Panc1 (cell line): ENCODE measurements at regions not wholly inside any gene's neighbourhood (a gene's known extent, or its start where the extent isn't known, plus 50 kb on each side); places are given as distances from the start of the nearest gene placed in this dataset.

ENCODE experiments used
- ATAC-seq: fragments of 200-7000 bp; cut with Tn5 transposase; 2 replicates; pipeline ENCODE4 v1.9.1; 2020; ENCODE audit warnings: mild to moderate bottlenecking, moderate library complexity
- BruUV-seq: library from RNA; stranded (reverse); fragments of 400-500 nt; replicated peaks from 2 replicates; lab custom pipeline; 2021; lab: Mats Ljungman, UMichigan
- CTCF ChIA-PET: fragments of 300-600 bp; sonication (Branson Sonifier 250); formaldehyde crosslinking; loops from one replicate; lab custom pipeline; 2022; ENCODE audit warnings: antibody characterized with exemption; lab: Charles Lee
- POLR2A ChIA-PET: fragments of 300-600 bp; sonication (Branson Sonifier 250); formaldehyde crosslinking; loops from one replicate; lab custom pipeline; 2022; ENCODE audit warnings: antibody characterized with exemption; lab: Charles Lee
- DNase-seq: peaks from one replicate; pipeline ENCODE4 v3.0.0-alpha.2; 2010; ENCODE audit warnings: low read depth, low spot score
- H3K27ac ChIP-seq: 2 replicates; pipeline ENCODE4 v1.5.1; 2011; ENCODE audit warnings: mild to moderate bottlenecking, low read length, inconsistent platforms
- H3K27me3 ChIP-seq: fragments of 200-500 bp; sonication (Bioruptor generic); 2 replicates; pipeline ENCODE4 v1.6.0; 2014; ENCODE audit warnings: low read length, inconsistent platforms; ENCODE audit not compliant: control insufficient read depth, insufficient read depth
- H3K36me3 ChIP-seq: fragments of 200-500 bp; sonication (Bioruptor generic); 2 replicates; pipeline ENCODE4 v1.5.1; 2014; ENCODE audit warnings: inconsistent platforms, mild to moderate bottlenecking, low read length, moderate library complexity; ENCODE audit not compliant: control insufficient read depth, insufficient read depth
- H3K4me1 ChIP-seq: 2 replicates; pipeline ENCODE4 v1.5.1; 2011; ENCODE audit warnings: inconsistent platforms, mild to moderate bottlenecking, low read length, moderate library complexity; ENCODE audit not compliant: control insufficient read depth, insufficient read depth
- H3K4me3 ChIP-seq, 2 experiments: 2 replicates each; pipeline ENCODE4 v1.5.1; 2011 to 2012; ENCODE audit warnings: low read depth in 2 of 2, low read length in 2 of 2, mild to moderate bottlenecking in 2 of 2, inconsistent platforms in 1 of 2, moderate library complexity in 1 of 2
- H3K9me3 ChIP-seq: fragments of 200-500 bp; sonication (Bioruptor generic); 2 replicates; pipeline ENCODE4 v1.5.1; 2014; ENCODE audit warnings: low read depth, mild to moderate bottlenecking, inconsistent platforms, low read length, moderate library complexity; ENCODE audit not compliant: control insufficient read depth, insufficient read depth
- CTCF ChIP-seq: fragments of 450-650 bp; IDR thresholded peaks from 2 replicates; pipeline ENCODE4 v1.5.1; 2017; ENCODE audit warnings: mild to moderate bottlenecking
- POLR2AphosphoS5 ChIP-seq: IDR thresholded peaks from 2 replicates; pipeline ENCODE4 v1.6.1; 2012; ENCODE audit warnings: mild to moderate bottlenecking, low read depth, low read length, moderate library complexity
- REST ChIP-seq, 2 experiments: IDR thresholded peaks; 2 replicates each; pipeline ENCODE4 v1.6.1; 2011 to 2012; ENCODE audit warnings: low read depth in 2 of 2, control low read depth in 1 of 2, low read length in 1 of 2, mild to moderate bottlenecking in 1 of 2, moderate library complexity in 1 of 2; ENCODE audit not compliant: insufficient read depth in 1 of 2
- SIN3A ChIP-seq: IDR thresholded peaks from 2 replicates; pipeline ENCODE4 v1.6.1; 2012; ENCODE audit warnings: low read depth, mild to moderate bottlenecking, low read length, moderate library complexity, borderline replicate concordance; ENCODE audit not compliant: insufficient read depth
- TCF7L2 ChIP-seq: IDR thresholded peaks from 2 replicates; pipeline ENCODE4 v1.6.1; 2011; ENCODE audit warnings: mild to moderate bottlenecking, low read depth, low read length, inconsistent platforms
- in situ Hi-C: cut with HindIII; loops from 2 replicates; pipeline ENCODE4 v1.10.0; 2016; ENCODE audit warnings: low sequenced_read_pairs, low pct_unique_long_range_greater_than_20kb
- intact Hi-C: fragments of 100-400 bp; cut with micrococcal nuclease; formaldehyde crosslinking; loops from one replicate; pipeline ENCODE4 v1.10.0; 2022; ENCODE audit not compliant: unreplicated experiment

- Histone ChIP-seq H3K27ac (no peak overlapping the region), H3K4me1 (no peaks in the 10 kb centered on the region), H3K27me3 (no peaks in the 10 kb centered on the region), H3K36me3 (no peaks in the 10 kb centered on the region), H3K9me3 (no peaks in the 10 kb centered on the region), H3K4me3 (no peak overlapping the region)
- DNase-seq (no peak), ATAC-seq (no peak)
- no TSS peak for BruUV-seq
- ChIA-PET CTCF (no interaction called here), POLR2A (no interaction called here)
- in situ Hi-C loops, result no loop called here
- intact Hi-C loops, result no loop called here
- TF ChIP-seq POLR2AphosphoS5 (no peak), CTCF (no peak), REST (IDR thresholded peaks at IDR 0.05; ENCODE audit: insufficient read depth in 1 of 2, low read depth in 2 of 2, low read length in 1 of 2) (no peak), TCF7L2 (no peak), SIN3A (no peak)
These were observed 157.6 kb upstream of the PDE7B start for GRCh38 chr6:135693811-135694370.

- H3K4me1 ChIP-seq, result no peaks in the 10 kb centered on the region
- DNase-seq, result no peak
- BruUV-seq, result no TSS peak
- no peak for ATAC-seq
- POLR2A ChIA-PET, result no interaction called here
- no peaks in the 10 kb centered on the region for H3K36me3 ChIP-seq
- TF ChIP-seq TCF7L2, result no peak
- TF ChIP-seq POLR2AphosphoS5, result no peak
- no peak for TF ChIP-seq REST (IDR thresholded peaks at IDR 0.05; ENCODE audit: insufficient read depth in 1 of 2, low read depth in 2 of 2, low read length in 1 of 2)
- H3K27ac ChIP-seq, result no peak overlapping the region
- in situ Hi-C loops (no loop called here), intact Hi-C loops (no loop called here)
- CTCF ChIA-PET, result no interaction called here
- H3K27me3 ChIP-seq, result no peaks in the 10 kb centered on the region
- no peaks in the 10 kb centered on the region for H3K9me3 ChIP-seq
- no peak overlapping the region for H3K4me3 ChIP-seq
These were observed 151.8 kb upstream of the PDE7B start for GRCh38 chr6:135699705-135700104.
